ENCODE measurements at regions not wholly inside any gene's neighbourhood (a gene's known extent, or its start where the extent isn't known, plus 50 kb on each side); places are given as distances from the start of the nearest gene placed in this dataset.

DNA sequence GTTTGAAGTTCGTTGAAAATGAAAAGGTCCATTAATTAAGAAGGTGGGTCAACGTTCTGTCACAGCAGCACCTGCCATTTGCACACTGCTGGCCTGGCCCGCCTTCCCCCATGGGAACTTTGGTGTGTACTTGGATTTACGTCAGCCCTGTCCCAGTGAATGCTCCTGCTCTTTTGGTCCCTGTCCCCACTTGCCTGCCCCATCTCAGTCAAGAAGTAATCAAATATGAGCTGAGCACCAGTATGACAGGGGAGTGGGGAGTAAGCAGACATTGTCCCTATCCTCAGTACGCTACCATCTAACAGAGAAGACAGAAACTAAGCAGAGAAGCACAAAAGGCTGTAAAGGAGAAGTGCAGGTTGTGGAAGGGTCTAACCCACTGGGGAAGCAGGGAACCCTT is 65.1 kb downstream of the SLC4A3 start:
- DNase-seq: no peak

DNA sequence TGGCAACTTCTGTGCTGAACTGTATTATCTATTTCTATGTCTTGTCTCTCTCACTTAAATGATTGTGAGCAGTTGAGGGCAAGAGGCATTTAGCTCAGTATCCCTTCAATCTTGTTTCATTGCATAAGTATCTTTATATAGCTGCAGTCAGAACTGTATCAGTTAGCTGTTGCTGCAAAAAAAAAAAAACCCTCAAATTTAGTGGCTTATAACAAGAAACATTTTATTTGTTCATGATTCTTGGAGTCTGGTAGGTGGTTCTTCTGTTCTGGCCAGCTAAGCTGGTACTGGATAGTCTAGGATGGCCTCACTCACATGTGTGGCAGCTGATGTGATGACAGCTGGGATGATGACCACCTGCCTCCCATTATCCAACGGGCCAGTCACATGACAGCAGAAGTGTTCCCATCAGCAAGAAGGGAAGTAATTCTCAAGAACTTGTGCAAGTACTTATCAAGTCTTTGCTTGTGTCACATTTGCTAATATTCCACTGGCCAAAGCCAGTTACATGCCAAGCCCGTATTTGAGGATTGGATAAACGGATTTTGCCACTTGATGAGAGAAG is 67.8 kb downstream of the SLC4A3 start:
- no peak for DNase-seq

DNA sequence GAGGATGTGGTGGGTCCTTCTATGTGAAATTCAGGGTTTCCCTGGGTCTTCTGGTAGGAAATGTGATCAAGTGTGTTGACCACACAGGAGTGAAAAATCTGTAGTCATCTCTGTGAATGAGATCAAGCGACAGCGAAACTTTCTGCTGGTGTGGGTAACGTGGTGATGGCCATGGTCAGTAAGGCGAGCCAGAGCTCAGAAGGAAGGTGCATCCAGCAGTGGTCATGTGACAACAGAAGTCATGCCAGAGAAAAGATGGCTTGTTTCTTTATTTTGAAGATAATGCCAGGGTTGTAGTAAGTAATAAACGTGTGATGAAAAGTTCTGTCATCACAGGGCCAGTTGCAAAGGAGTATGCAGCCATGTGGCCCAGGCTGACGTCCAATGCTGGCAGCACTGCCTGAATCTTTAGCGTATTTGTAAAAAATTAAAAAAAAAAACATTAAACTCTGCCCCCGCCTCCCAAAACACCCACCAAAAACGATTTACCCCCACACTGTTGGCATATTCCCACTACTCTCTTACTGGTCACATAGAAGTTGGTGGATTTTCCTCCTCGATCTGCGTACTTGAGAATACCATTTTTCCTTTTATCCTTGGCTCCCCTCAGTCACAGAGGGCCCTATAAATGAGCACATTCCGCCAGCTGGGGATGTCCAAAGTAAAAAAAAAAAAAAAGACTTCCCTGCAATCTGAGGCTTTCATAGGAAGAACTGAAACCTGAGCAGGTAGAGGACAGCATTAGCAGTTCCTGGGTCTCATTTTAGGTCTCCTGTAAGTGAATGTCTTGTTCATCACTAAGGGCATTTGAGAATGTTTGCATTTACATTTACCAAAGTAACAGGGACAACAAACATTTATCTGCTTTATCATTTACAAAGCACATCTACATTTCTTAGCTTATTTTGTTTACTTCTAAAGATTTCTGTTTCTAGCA is 70.6 kb downstream of the SLC4A3 start:
- peak; percentile 54 for DNase-seq

DNA sequence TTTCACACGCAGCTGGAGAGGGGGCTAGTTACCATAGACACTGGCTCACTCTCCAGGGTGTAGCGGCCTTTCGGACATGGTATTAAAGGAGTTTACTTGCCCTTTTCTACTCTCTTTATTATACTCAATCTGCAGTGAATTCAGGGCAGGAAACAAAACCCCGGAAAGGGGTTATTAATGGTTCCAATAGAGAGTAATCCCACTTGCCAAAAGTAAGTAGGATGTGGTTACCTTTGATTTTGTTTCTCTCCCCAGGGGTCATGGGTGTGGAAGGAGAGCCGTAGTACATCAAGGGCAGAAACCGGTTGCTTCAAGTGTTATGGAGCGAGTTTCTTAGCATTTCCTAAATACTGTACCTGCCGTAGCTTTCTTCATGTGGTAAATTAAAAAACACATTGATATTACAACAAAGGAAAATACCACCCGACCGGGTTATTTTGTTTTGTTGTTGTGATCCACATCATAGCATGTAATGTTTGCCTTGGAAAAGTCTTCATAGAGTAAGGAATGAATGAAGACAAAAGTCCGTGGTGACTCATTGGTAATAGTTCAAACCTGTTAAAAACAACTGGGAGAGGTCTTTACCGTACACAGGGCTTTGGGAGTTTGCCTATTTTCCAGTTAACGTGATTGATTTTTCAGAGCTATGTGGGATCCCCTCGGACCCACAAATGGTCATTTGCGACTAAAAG is 71.5 kb downstream of the SLC4A3 start:
- no peak for DNase-seq

DNA sequence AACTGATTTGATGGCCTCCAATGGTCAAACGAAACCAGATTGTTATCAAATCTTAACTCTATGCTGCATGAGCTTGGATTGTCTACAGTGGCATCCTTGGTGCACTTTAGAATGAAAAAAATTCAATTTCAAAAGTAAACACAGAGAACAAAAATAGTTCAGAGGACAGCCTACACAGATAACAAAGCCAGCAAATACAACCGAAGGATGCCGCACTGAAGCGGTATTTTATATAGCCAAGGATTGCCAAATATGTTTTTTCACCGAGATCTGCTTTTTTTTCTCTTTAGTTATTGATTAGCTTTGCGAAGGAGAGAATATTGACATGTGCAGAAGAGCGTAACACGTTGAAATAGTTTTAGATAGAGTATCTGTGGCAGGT is 72.0 kb downstream of the SLC4A3 start:
- DNase-seq: no peak

DNA sequence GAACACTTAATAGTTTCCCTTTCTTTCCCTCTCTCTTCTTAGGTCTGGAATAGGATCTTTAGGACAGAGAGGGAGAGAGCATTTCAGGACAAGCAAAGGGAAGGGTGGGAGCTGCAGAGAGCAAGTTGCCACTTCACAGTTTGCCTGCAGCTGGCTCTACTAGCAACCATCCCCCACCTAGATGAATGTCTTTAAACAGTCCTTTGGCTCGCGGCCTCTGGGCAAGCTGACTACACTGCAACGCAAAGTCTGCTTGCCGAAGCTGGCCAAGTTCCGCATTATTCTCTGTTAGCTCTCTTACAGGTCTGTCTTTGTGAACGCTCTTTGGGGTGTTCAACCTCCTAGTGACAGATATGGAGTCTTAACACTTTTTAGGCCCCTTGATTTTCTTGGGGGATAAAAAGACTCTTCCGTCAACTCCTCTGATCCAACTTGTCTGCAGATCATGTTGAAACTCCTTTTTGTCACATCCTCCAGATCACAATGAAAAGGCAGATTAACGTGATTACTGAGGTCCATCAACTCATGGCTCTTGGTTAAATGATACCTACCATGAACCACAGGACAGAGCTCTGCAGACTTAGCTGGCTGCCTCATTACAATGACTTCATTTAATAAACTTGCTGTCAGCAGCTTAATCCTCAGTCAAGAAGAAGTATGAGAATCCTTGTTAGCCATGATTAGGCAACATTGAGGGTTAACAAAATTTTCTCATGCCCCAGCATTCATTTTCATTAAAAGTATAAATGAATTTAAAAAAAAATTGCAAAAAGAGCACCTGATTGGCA is 74.6 kb downstream of the SLC4A3 start:
- DNase-seq: no peak

DNA sequence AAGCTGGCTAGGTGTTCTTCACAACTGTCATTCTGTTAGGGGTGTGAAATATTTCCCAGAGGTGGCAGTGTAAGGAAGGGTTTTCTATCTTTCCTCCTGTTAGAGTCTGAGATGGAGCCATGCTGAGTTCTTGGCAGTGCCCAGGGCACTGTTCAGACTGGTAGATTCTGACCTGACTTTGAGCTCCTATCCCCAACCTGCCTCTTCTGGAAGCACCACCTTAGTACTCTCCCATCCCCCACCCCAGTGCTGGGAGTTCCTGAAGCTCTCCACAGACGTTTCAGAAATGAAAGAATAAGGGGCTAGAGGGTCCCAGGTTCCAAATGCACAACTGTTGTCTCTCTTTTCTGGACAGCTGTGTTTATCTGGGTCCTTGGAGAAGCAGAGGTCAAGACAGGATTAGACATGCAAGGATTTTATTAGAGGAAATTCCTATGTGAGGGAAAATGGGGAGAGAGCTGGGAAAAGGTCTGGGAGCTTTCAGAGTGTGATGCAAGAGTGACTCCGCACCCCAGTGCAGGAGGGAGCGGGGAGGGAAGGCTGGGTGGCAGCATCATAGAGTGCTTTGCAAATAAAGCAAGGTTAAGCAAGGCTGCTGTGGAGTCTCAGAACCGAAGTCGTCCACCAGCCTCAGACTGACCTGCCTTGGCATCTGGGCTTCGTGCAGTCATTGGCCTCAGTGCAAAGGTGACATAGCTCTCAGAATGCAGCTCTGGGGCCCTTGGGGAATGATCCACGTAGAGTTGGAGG is 75.5 kb downstream of the SLC4A3 start:
- no peak for DNase-seq

DNA sequence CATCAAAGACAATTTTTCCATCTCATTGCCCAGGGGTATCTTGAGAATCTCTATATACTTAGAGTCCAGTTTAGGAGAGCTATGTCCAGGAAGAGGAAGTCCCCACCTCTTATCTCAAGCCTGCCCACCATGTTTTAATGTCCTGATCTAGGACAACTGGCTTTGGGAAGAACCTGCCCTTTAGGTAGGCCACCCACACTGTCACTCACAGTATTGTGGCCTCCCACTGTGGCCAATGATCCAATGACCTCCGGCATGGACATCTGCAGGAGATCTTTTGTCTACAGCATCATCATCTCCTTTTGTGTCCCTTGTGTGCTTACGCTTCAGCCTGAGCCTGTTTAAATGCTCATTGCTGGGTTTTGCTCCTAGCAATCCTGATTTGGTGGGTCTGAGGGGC is 77.4 kb downstream of the SLC4A3 start:
- no peak for DNase-seq

DNA sequence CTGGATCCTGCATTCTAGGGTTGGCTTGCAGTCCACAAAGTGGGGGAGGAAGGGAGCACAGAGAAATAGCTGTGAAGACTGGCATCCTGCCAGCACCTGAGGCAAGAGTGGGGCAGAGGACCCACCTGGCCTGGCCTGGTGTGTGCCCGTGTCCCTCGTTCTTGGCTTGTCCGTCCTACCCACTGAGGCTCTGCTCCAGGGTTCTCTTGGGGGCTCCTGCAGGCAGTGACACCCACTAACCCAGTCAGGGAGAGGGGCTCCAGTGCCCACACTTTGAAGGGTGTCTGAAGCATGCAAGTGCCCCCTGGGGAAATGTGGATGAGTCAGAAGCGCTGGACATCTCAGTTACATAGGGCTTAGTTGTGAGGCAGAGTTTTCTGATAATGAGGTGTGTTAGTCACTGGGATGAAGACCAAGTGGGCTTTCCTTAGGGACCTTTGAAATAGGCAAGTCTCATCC is 79.4 kb downstream of the SLC4A3 start:
- DNase-seq: no peak

DNA sequence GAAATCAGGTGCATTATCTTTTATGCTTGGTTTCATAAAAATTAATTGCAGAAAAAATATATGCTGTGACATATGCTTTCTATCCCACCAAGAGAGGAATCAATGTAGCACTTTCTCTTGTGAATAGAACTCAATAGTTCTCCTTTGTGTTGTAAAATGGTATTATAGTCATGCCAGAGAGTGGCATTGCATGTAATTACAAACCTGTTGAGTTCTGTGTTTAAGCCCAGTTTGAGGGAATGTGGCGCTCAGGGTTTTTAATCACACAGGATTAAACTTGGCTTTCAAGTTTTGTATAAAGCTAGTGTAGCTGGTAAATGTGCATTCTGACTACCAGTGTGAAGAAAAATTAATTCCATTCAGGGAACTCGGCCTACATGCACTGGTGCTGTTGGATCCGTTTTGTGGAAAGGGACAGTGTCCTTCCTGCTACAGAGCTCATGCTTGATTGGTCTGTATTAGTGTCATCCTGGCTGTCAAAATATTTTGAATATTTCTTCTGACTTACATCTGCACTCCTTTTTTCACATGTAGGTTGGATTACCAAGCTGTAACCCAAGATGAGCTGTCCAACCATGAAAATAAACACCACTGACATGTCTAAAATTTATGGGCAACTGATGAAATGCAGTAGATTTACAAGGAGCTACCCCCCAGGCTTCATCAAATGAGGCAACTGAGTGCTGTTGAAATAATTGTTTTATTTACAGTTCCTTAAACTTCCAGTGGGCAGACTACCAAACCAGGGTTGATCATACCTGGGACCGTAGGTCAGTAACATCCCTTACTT is 80.3 kb downstream of the SLC4A3 start:
- DNase-seq: no peak

DNA sequence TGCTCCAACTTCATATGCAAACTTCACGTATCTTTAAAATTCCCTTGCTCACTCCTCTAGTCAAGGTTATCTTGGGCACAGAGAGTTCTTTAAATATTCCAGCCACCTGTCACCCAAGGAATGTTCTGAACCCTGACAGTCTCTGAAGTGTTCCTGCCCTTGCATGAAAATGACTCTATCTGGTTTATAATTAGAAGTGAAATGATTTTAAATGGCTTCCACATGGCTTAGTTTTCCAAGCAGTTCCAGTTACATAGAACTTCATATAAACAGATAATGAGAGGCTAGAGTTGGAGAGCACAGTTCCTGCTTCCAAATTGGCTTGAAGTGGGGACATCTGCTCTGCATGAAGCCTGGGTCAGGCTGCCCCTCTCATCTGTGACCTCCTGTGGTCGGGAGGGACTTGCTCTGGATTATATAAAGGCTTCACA is 81.9 kb downstream of the SLC4A3 start:
- DNase-seq: no peak

DNA sequence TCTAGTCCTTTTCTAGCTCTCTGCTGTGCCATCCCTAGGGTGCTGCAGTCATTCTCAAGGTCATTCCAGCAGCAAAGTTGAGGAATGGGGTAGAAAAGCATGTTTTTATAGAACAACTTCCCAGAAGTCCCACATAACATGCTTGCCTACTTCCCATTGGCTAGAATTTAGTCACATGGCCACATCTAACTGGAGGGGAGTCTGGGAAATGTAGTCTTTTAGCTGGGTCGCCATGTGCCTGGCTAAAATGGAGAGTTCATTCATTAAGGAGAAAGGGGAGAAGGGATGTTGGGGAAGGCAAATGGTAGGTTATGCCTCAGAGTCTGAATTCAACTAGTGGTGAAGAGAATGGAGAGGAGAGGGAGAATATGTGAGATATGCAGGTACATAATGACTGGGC is 85.7 kb downstream of the SLC4A3 start:
- DNase-seq: no peak

DNA sequence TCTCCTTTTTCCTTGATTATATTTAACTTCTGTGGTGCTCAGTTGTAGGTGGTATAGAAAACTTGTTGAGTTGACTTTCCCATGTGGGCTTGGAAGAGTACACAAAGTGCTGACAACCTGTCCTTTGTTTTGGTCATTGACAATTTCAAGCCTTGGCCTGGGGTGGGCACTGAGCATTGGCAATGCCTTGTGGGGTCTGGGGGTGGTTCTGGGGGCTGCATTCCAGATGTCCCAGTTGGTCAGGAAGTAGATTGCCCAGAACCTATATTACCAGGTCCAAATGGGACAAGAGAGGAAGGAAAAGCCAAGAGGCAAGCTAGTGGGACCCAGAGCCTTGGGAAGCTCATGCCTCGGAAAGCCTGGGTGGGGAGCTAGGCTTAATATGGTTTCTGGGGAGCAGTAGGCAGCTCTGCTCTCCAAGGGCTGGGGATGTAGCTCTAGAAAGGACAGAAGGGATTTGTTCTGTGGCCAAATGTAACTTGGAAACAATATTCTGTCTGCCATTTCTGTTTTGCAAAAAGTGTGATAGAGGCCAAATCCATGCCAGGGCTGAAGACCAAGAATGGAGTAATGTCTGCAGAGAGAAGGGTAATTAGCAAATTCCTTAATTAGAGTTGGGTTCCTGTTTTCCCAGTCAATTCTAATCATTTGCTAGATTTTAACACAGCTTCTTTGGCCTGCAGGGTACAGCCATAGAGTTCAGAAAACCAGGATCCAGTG is 87.4 kb downstream of the SLC4A3 start:
- no peak for DNase-seq

DNA sequence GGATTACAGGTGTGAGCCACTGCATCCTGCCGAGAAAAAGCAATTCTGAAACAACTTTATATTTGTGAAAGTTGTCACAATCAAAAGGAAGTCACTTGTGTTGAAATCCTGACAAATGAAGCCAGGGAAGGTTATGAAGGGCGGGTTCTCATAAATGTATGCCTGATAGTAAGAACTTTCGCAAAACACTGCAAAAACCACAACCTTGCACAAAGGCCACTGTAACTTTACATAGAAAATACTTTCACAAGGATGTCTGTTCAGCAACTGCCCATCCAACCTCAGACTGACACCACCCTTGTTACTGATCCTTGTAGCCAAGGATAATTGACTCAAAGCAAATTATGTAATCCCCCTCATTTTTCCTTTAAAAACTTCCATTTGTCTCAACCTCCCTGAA is 90.6 kb downstream of the SLC4A3 start:
- DNase-seq: no peak

DNA sequence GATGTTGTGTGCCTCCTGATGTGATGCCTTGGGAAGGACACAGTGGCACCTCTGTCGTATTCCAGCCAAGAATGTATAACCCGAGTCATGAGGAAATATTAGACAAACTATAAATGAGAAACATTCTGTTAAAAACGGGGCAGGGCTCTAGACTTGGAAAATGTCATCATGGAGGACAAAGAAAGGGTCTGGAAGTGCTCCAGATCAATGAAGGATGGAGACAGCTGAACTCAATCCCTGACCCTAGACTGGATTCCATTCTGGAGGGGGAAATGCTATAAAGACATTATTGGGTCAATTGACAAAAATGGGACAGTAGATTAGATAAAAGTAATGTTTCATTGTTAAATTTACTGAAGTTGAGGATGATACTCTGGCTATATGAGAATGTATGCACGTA is 92.1 kb downstream of the SLC4A3 start:
- no peak for DNase-seq

DNA sequence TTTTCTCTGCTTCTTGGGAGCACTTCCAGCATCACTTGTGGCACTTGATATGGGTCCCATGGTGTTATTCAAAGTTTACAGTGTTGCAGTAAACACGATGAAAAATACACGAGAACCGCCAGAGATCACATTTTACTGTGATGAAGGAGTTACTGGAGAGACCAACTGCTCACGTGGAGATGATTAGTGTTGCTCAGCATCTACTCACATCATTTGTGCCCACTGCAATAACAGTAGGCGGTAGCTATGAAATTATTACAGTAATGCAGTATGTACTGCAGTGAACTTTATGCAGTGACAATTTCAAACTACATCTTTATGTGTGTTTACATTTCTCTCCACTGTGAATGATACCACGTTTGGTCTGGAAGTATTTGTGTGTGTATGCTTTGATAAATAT is 93.5 kb downstream of the SLC4A3 start:
- no peak for DNase-seq

DNA sequence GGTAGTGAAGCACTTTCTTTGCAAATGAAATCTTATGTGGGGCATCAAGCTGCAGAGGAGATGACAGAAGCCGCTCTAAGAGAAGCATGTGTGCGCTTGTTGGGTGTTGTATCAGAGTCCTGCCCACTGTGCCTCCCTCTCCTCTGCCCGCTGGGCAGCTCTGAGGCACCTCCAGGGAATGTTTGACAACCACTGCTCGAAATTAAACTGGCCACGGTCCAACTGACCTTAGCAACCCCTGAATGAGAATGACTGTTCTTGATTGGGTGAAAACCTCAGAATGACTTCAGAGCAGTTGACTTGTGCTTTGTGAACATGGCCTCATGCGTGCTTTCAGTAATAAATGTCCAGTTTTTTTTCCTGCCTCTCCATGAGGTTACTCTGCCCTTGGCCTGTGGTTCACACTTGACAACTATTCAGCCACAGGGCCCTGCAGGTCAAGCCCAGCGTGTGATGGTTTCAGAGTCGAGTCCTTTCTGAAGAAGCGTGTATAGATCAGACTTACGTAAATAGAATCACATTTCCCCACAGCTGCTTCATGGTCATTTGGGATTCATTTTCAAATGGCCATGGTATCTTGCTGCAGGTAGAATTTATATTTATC is 94.9 kb downstream of the SLC4A3 start:
- no peak for DNase-seq

DNA sequence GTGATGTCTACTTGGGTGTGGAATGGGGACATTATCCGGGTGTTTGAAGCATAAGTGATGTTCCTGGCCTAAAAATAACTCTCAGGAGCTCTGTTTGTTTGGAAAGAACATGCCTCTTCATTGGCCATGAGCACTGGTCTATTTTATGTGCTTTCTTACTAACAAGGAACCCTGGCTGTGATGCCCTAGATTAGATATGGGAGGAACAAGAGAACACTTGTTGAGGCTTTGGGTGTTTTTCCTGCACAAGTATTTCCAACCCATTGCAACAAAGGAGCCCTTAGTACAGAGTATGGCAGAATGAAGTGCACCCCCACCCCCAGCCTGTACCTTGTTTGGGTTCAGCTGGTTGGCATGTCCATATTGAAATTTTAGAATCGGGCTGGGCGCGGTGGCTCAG is 95.9 kb downstream of the SLC4A3 start:
- DNase-seq: no peak

DNA sequence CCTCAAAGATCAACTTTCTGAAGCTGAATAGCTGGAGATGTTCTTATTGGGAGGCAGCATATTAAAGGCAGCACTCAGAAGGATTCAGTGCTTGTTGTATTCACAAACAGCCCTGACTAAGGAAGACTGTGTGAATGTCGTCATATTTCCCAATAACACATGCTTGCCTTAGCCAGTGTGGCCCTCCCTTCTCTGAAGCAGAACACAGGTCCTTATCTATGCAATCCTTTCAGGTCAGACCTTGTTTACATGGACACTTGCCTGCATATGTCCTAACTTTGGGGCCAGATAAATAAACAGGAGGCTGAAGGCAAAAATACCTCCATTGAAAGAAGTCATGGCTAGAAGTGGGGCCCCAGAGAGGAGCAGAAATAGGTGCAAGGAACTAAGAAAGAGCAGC is 97.2 kb downstream of the SLC4A3 start:
- DNase-seq: no peak

DNA sequence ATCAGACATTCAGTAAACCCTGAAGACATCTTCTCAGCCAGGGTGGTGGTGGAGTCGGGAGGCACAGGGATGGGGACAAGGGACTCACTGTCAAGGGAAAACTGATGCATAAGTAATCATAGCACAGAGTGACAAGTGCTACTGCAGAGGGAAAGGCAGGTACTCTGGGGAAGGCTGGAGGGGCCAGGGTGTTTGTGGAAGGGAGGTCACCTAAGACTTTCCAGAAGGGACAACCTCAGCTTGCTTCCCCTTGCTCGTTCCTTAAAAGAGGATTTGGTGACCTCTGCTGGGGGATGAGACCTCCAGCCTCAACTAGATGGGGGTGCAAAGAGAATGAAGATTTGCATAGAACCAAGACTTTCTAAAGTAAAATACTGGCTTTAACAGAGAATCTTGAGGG is 99.5 kb downstream of the SLC4A3 start:
- DNase-seq: no peak

All from hindlimb muscle (tissue), 1 donor.